ENCODE measurements at regions not wholly inside any gene's neighbourhood (a gene's known extent, or its start where the extent isn't known, plus 50 kb on each side); places are given as distances from the start of the nearest gene placed in this dataset.
A peak's percentile ranks its signal among the peaks of the same experiment; 100 is the strongest.
"Not testable (repeated sequence)": the region's sequence is repeated elsewhere in the genome, so short reads cannot be mapped to it uniquely, and the experiment has no call there.

DNA sequence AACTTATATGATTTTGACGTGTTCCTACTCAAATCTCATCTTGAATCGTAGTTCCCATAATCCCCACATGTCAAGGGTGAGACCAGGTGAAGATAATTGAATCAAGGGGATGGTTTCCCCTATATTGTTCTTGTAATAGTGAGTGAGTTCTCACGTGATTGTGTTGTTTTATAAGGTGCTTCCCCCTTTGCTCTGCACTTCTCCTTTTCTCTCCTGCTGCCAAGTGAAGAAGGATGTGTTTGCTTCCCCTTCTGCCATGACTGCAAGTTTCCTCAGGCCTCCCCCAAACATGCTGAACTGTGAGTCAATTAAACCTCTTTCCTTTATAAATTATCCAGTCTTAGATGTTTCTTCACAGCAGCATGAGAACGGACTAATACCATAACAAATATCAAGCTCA, 83.2 kb downstream of the MANEA start:
- intact Hi-C loops (cut with DNase I): no loop called here

DNA sequence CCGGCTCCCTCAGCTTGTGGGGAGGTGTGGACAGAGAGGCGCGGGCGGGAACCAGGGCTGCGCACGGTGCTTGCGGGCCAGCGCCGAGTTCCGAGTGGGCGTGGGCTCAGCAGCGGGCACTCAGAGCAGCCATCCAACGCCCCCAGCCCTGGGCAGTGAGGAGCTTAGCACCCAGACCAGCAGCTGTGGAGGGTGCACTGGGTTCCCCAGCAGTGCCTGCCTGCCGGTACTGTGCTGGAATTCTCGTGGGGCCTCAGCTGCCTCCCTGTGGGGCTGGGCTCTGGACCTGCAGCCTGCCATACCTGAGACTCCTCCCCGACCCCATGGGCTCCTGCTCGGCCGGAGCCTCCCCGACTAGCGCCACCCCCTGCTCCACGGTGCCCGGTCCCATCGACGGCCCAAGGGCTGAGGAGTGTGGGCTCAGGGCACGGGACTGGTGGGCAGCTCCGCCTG, 92.7 kb downstream of the MANEA start:
- intact Hi-C loops (cut with DNase I): no loop called here
- DNase-seq: peak in 4 of 10 donors; percentile 5 to 72 (median 44)

More for the DNA sequence above, 83.2 kb downstream of the MANEA start:
- DNase-seq: no peak

DNA sequence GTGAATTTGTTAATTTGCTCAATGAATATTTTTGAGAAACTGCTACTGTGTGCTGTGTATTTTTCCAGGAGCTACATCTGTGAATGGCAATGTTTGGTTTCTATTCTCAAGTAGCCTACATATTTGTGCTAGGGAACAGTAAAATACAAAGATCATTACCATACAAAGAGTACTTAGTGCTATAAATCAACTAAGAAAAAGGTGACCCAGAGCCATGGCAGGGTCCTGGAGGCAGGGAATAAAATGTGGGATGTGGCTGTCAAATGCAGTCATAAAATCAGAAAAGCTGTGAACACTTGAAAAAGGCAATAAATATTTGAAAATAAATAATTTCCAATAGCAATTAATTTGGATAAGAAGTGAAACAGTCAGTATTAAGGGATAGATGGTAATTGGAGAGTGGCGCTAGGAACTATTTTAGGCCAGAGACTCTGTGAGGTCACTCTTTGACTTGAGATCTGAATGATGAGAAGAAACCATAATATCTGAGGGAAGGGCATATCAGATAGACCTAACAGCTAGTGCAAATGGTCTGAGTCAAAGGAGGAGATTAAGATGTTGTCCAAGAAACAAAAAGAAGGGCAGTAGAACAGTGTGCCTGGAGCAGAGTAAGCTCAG, 98.8 kb downstream of the MANEA start:
- DNase-seq: no peak
- intact Hi-C loops (cut with DNase I): no loop called here

- intact Hi-C loops (cut with DNase I): no loop called here
- no peak for DNase-seq
Observed at GRCh38 chr6:95679981-95680380, 102.6 kb downstream of the MANEA start.

GRCh38 chr6:95681736-95682135, 104.4 kb downstream of the MANEA start:
- intact Hi-C loops (cut with DNase I): no loop called here
- no peak for DNase-seq

DNA sequence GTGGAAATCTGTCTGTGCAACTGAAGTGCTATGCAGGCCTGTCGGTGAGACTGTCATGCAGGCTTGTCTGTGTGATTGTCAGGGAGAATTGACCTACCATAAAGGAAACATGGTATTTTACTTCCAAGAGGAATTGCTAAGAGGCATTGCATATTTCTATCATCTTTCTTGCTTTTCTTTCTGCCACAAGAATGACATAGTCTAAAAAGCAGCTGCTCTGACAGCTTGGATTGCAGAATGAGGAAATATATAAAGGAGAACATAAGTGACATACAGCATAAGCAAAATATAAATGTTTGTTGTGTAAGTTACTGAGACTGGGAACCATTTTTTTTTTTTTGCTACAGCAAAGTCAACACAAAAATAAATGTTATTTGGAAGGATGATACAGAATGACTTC, 105.1 kb downstream of the MANEA start:
- intact Hi-C loops (cut with DNase I): no loop called here
- no peak for DNase-seq

DNA sequence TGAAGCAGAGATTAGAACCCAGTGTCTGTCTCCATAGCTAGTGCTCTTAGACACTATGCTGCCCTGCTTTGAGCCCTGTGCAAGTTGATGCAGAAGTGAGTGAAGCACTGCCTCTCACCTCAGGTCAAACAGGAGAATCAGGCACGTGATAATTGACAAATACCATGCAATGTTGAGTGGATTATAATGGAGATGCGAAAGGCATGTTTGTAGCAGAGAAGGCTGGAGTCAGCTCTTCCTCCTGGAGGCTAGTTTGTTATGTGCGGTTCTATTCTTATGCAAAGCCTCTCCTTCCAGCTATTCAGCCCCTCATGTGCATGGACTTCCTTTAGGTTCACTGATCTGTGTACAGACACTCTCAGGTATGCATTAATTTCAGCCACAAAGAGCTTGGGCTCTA, 108.5 kb downstream of the MANEA start:
- intact Hi-C loops (cut with DNase I): no loop called here

DNA sequence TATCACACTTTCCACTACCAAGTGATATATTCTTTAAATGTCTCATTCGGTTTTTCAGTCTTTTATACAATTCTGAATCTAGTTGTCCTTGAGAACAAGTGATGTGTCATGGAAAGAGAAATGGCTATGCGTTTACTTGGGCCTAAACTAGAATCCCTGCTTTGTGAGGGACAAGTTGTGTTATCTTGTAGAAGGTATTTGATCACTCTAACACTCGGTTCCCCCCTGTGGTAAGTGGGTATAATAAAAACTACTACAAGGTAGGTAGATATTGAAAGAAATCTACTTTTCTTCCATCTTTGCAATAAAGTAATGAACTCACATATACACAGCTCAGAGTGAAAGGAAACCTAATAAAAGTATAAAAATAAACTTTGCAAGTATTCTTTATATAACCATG, 108.9 kb downstream of the MANEA start:
- DNase-seq: no peak
- intact Hi-C loops (cut with DNase I): no loop called here

More for the DNA sequence above, 108.5 kb downstream of the MANEA start:
- no peak for DNase-seq

- no peak for DNase-seq
- intact Hi-C loops (cut with DNase I): no loop called here
Observed at GRCh38 chr6:95686895-95687294, 109.6 kb downstream of the MANEA start.

DNA sequence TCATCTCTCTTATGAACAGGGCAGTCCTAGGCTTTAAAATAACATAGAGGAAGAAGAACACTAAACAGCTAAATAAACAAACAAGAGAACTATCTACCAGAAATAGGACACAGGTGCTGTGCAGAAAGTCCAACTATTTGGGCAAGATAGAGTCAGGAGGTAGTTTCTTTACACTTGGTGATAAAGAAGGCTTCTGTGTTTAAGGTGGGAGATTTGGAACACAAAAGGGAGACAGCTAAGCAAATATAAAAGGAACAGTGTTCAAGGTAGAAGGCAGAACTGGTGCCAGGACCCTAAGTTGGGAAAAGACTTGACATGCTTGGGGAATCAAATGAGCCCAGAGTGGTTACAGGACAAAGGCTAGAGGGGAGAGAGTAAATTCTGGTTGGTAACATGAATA, 110.5 kb downstream of the MANEA start:
- intact Hi-C loops (cut with DNase I): no loop called here
- no peak for DNase-seq

DNA sequence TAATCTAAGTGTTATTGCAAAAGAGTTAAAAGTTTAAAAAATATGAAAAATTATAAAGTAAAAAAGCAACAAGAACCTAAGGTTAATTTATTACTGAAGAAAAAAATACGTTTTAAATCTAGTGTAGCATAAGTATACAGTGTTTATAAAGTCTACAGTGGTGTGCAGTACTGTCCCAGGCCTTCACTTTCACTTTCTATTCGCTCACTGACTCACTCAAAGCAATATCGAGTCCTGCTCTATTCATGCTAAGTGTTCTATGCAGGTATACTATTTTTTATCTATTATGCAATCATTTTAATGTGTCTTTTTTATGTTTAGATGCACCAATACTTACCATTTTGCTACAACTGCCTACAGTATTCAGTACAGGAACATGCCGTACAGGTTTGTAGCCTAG, 113.0 kb downstream of the MANEA start:
- intact Hi-C loops (cut with DNase I): no loop called here
- no peak for DNase-seq

DNA sequence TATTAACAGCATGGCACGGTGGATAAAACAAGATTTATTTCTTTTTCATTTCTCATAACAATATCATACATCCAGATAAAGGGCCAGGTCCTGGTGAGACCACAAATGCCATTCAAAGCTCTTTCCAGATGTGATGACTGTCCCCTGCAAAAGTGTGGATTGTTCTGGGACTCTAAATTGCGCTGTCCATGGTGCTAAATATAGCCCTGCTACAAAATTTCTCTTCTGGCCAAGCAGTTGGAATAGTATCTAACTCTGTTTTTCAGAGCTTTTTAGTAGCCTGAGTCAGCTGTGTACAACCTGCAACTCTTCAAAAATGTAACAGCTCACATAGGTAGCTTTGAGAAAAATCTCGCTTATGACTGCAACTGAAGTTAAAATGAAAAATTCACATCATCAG, 115.8 kb downstream of the MANEA start:
- DNase-seq: no peak
- intact Hi-C loops (cut with DNase I): no loop called here

DNA sequence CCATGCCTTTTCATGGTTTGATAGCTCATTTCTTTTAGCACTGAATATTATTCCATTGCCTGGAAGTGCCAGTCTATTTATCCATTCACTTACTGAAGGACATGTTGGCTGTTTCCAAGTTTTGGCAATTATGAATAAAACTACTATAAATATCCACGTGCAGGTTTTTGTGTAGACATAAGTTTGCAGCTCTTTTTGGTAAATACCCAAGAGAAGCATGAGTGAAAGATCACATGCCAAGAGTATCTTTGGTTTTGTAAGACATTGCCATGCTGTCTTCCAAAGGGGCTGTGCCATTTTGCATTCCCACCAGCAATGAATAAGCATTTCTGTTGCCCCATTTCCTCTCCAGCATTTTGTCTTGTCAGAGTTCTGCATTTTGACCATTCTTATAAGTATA, 120.9 kb downstream of the MANEA start:
- intact Hi-C loops (cut with DNase I): no loop called here
- no peak for DNase-seq

DNA sequence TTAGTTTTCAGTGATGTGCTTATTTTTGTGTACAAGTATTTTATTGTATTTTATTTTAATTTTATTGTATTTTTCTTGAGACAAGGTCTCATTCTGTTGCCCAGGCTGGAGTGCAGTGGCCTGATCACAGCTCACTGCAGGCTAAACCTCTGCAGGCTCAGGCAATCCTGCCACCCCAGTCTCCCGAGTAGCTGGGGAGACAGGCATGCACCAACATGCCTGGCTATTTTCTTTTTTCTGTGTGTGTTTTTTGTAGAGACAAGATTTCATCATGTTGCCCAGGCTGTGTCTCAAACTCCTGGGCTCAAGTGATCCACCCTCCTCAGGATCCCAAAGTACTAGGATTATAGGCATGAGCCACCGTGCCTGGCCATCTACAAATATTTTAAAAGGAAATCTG, 146.3 kb downstream of the MANEA start:
- intact Hi-C loops (cut with DNase I): no loop called here
- no peak for DNase-seq

DNA sequence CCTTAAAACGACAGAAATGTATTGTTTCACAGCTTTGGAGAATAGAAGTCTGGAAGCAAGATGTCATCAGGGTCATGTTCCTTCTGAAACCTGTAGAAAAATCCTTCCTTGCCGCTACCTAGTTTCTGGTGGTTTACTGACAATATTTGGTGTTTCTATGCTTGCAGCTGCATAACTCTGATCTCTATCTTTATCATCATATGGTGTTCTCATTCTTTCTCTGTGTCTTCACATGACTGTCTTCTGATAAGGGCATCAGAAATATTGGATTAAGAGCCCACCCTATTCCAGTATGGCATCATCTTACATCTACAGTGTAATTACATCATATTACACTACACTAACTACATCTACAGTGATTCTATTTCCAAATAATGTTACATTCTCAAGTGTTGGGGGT, 148.0 kb downstream of the MANEA start:
- intact Hi-C loops (cut with DNase I): no loop called here
- DNase-seq: no peak

DNA sequence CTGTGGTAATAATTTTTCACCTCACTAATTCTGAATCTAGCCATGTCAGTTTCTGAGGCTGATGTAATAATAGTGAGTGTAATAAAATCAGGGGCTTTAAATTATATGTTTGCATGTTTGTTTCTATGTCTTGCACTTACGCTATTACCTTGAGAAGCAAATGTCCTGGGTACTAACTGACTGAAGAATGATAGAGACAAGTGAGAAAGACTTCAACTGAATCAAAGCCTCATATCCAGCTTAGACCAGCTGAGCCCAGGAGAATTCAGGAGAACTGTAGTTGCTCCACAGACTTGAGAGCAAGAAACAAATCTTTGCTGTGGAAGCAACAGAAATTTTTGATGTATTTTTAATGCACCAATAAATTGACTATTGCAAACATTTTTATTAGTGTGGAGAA, 162.8 kb downstream of the MANEA start:
- no peak for DNase-seq

GRCh38 chr6:95741045-95741444, 163.7 kb downstream of the MANEA start:
- intact Hi-C loops (cut with DNase I): no loop called here
- DNase-seq: no peak

More for the DNA sequence above, 162.8 kb downstream of the MANEA start:
- intact Hi-C loops (cut with DNase I): no loop called here

- intact Hi-C loops (cut with DNase I): no loop called here
- no peak for DNase-seq
Observed at GRCh38 chr6:95742767-95743289, 165.5 kb downstream of the MANEA start.

DNA sequence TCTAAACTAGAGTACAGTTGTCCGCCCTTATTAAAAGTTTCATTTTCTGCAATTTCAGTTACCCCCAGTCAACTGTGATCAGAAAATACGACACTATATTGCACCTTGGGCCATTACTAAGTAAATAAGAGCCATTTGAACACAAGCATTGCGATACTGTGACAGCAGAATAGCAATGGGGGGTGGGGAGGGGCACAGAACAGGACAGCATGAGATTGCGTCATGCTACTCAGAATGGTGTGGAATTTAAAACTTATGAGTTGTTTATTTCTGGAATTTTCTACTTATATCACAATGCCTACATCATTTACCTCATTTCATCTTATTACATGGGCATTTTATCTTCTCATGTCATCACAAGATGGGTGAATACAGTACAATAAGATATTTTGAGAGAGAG, 166.3 kb downstream of the MANEA start:
- no peak for DNase-seq
- intact Hi-C loops (cut with DNase I): no loop called here

DNA sequence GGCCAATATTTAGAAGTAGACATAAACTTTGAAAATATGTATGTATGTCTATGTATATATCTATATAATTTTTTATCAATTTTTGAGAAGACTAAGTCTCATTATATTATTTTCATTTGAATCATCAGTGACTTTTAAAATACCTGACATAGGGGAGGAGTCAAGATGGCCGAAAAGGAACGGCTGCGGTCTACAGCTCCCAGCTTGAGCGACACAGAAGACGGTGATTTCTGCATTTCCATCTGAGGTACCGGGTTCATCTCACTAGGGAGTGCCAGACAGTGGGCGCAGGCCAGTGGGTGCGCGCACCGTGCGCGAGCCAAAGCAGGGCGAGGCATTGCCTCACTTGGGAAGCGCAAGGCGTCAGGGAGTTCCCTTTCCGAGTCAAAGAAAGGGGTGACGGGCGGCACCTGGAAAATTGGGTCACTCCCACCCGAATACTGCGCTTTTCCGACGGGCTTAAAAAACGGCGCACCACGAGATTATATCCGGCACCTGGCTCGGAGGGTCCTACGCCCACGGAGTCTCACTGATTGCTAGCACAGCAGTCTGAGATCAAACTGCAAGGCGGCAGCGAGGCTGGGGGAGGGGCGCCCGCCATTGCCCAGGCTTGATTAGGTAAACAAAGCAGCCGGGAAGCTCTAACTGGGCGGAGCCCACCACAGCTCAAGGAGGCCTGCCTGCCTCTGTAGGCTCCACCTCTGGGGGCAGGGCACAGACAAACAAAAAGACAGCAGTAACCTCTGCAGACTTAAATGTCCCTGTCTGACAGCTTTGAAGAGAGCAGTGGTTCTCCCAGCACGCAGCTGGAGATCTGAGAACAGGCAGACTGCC, 181.1 kb downstream of the MANEA start:
- intact Hi-C loops (cut with DNase I); DNase-seq: not testable (repeated sequence)

DNA sequence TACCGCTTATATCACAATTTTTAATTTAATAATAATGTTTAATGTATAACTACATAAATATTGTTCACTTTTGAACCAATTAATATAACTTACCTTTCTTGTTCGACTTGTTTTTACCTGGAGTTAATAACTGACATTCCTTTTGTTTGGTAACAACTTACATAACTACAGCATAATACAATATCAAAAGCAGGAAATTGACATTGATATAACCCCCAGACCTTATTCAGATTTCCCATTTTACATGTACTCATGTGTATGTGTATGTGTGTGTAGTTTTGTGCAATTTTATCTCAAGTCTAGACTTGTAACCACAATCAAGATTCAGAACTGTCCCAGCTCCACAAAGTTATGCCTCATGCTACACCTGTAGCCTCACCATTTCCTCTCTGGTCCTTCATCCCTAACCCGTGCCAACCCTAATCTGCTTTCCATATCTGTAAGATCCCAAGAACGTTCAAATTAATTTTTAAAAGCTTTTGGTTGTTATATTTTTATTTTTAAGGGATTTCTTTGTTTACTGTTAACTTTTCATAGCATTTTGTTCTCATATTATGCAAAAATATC, 190.6 kb downstream of the MANEA start:
- intact Hi-C loops (cut with DNase I): no loop called here
- DNase-seq: no peak

DNA sequence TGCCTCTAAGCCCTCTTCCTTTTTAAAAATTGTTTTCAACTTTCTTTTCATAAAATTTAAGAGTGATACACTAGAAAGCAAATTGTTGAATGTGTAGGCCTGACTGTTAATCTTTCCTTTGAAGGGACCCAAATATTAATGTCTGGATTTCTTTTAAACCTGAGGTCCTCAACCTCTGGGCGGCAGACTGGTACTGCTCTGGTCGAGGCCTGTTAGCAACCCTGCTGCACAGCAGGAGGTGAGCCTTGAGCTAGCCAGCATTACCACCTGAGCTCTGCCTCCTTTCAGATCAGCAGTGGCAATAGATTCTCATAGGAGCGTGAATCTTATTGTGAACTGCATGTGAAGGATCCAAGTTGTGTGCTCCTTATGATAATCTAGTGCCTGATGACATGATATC, 191.2 kb downstream of the MANEA start:
- intact Hi-C loops (cut with DNase I): no loop called here
- peak in 1 of 10 donors; percentile 24 for DNase-seq

Data from posterior cingulate gyrus (tissue), 11 donors.